A549 (cell line): ENCODE measurements at regions not wholly inside any gene's neighbourhood (a gene's known extent, or its start where the extent isn't known, plus 50 kb on each side); places are given as distances from the start of the nearest gene placed in this dataset.

ENCODE experiments used
- ATAC-seq, 2 experiments: fragments of 200-7000 bp in 1 of 2; fragments of >200 bp in 1 of 2; cut with Nextera tagmentation in 1 of 2; cut with Tn5 transposase in 1 of 2; 3 replicates each; pipeline versions ENCODE4 v1.8.0 to v1.9.1; 2018 to 2020; ENCODE audit warnings: mild to moderate bottlenecking in 1 of 2, moderate library complexity in 1 of 2
- CTCF ChIA-PET: fragments of 300-600 bp; sonication (Branson Sonifier 250); formaldehyde crosslinking; extraction: SDS; loops from one replicate; lab custom pipeline; 2021; ENCODE audit warnings: antibody characterized with exemption, inconsistent platforms; lab: Yijun Ruan, JAX
- POLR2A ChIA-PET: fragments of 350-600 bp; formaldehyde crosslinking; extraction: SDS; loops from one replicate; lab custom pipeline; 2021; ENCODE audit warnings: antibody characterized with exemption, inconsistent platforms; lab: Yijun Ruan, JAX
- DNase-seq, 2 experiments: peaks; one replicate each; pipeline versions ENCODE4 v3.0.0 to v3.0.0-alpha.2; 2011 to 2016; ENCODE audit warnings: low read depth in 1 of 2, low spot score in 1 of 2
- FAIRE-seq: peaks from 2 replicates; lab custom pipeline; 2011; peaks lifted over from hg19 to GRCh38; lab: Jason Lieb, UNC
- H3K27ac ChIP-seq, 2 experiments: fragments of >200 bp; sonication (Bioruptor Twin); formaldehyde crosslinking; 3 replicates each; pipeline ENCODE4 v1.5.1; 2016 to 2017
- H3K4me1 ChIP-seq: fragments of >200 bp; sonication (Bioruptor Twin); formaldehyde crosslinking; 3 replicates; pipeline ENCODE4 v1.6.1; 2016
- H3K4me2 ChIP-seq: fragments of >200 bp; sonication (Bioruptor Twin); formaldehyde crosslinking; 3 replicates; pipeline ENCODE4 v1.6.1; 2016
- H3K4me3 ChIP-seq: fragments of >200 bp; sonication (Bioruptor Twin); formaldehyde crosslinking; 3 replicates; pipeline ENCODE4 v1.5.1; 2016
- H3K9me3 ChIP-seq: fragments of >200 bp; sonication (Bioruptor Twin); formaldehyde crosslinking; 3 replicates; pipeline ENCODE4 v1.6.1; 2016
- ATOH8 ChIP-seq: fragments of 250-450 bp; sonication (Bioruptor Pico); IDR thresholded peaks from 2 replicates; pipeline ENCODE4 v1.5.0; 2020; ENCODE audit warnings: low read depth, mild to moderate bottlenecking, moderate library complexity
- CHD2 ChIP-seq: fragments of 150-350 bp; IDR thresholded peaks from 2 replicates; pipeline ENCODE4 v1.6.1; 2014; ENCODE audit warnings: low read length; ENCODE audit not compliant: partially characterized antibody
- CTCF ChIP-seq: fragments of >200 bp; sonication (Bioruptor Twin); formaldehyde crosslinking; IDR thresholded peaks from 3 replicates; pipeline ENCODE4 v1.5.1; 2016
- ELK1 ChIP-seq: fragments of 150-350 bp; IDR thresholded peaks from 2 replicates; pipeline ENCODE4 v1.6.1; 2014; ENCODE audit warnings: low read depth, mild to moderate bottlenecking, low read length
- EP300 ChIP-seq, 2 experiments: fragments of >200 bp; sonication (Bioruptor Twin); formaldehyde crosslinking; IDR thresholded peaks; 2 replicates in 1 of 2; 3 replicates in 1 of 2; pipeline ENCODE4 v1.6.1; 2016 to 2017
- ESRRA ChIP-seq: fragments of 150-350 bp; IDR thresholded peaks from 2 replicates; pipeline ENCODE4 v1.6.1; 2014; ENCODE audit warnings: mild to moderate bottlenecking, low read length, borderline replicate concordance
- FOXS1 ChIP-seq: fragments of 250-450 bp; sonication (Bioruptor Pico); IDR thresholded peaks from 2 replicates; pipeline ENCODE4 v1.5.0; 2020; ENCODE audit warnings: mild to moderate bottlenecking, moderate library complexity
- GATA3 ChIP-seq: IDR thresholded peaks from 2 replicates; pipeline ENCODE4 v1.6.1; 2012; ENCODE audit warnings: borderline replicate concordance
- HDAC2 ChIP-seq: fragments of 200-600 bp; sonication (generic); IDR thresholded peaks from 2 replicates; pipeline ENCODE4 v1.6.1; 2016
- HES2 ChIP-seq: fragments of >200 bp; sonication (Bioruptor Twin); formaldehyde crosslinking; IDR thresholded peaks from 2 replicates; pipeline ENCODE4 v1.6.1; 2016
- HEYL ChIP-seq: fragments of 250-450 bp; sonication (Bioruptor Pico); IDR thresholded peaks from 2 replicates; pipeline ENCODE4 v1.8.0; 2021; ENCODE audit warnings: mild to moderate bottlenecking, moderate library complexity
- HMGXB4 ChIP-seq: fragments of 250-450 bp; sonication (Bioruptor Pico); IDR thresholded peaks from 2 replicates; pipeline ENCODE4 v1.5.0; 2021; ENCODE audit warnings: mild to moderate bottlenecking, moderate library complexity, borderline replicate concordance
- HOXA7 ChIP-seq: fragments of 250-450 bp; sonication (Bioruptor Pico); IDR thresholded peaks from 2 replicates; pipeline ENCODE4 v1.5.0; 2020; ENCODE audit warnings: mild to moderate bottlenecking, moderate library complexity
- HOXB5 ChIP-seq: fragments of 250-450 bp; sonication (Bioruptor Pico); IDR thresholded peaks from 2 replicates; pipeline ENCODE4 v1.5.0; 2020; ENCODE audit warnings: mild to moderate bottlenecking, moderate library complexity
- JUNB ChIP-seq: fragments of >200 bp; sonication (Bioruptor Twin); formaldehyde crosslinking; IDR thresholded peaks from 2 replicates; pipeline ENCODE4 v1.6.1; 2016
- KDM1A ChIP-seq: fragments of 200-600 bp; sonication (generic); IDR thresholded peaks from 2 replicates; pipeline ENCODE4 v1.6.1; 2016; ENCODE audit warnings: low read depth, mild to moderate bottlenecking
- MAFK ChIP-seq: fragments of 450-650 bp; IDR thresholded peaks from 2 replicates; pipeline ENCODE4 v1.6.1; 2014; ENCODE audit not compliant: partially characterized antibody
- MAZ ChIP-seq: fragments of 150-350 bp; IDR thresholded peaks from 2 replicates; pipeline ENCODE4 v1.6.1; 2014; ENCODE audit warnings: antibody characterized with exemption, low read depth, low read length, borderline replicate concordance
- NFE2L2 ChIP-seq: fragments of 150-350 bp; conservative IDR thresholded peaks from 2 replicates; pipeline ENCODE4 v1.6.1; 2014; ENCODE audit warnings: low read length
- NPAS2 ChIP-seq: fragments of 250-450 bp; sonication (Bioruptor Pico); IDR thresholded peaks from 2 replicates; pipeline ENCODE4 v1.8.0; 2022; ENCODE audit warnings: mild to moderate bottlenecking, moderate library complexity, borderline replicate concordance
- NR3C1 ChIP-seq: fragments of >200 bp; sonication (Bioruptor Twin); formaldehyde crosslinking; IDR thresholded peaks from 3 replicates; pipeline ENCODE4 v1.6.1; 2017
- PBX3 ChIP-seq: IDR thresholded peaks from 2 replicates; pipeline ENCODE4 v1.6.1; 2012
- PHF8 ChIP-seq: fragments of 200-600 bp; sonication (generic); IDR thresholded peaks from 2 replicates; pipeline ENCODE4 v1.6.1; 2016; ENCODE audit warnings: low read depth, mild to moderate bottlenecking, antibody characterized with exemption, moderate library complexity, borderline replicate concordance
- RAD21 ChIP-seq, 2 experiments: fragments of >200 bp in 1 of 2; sonication (Bioruptor Twin) in 1 of 2; formaldehyde crosslinking in 1 of 2; IDR thresholded peaks in 1 of 2; conservative IDR thresholded peaks in 1 of 2; 2 replicates in 1 of 2; 3 replicates in 1 of 2; pipeline ENCODE4 v1.6.1; 2012 to 2018; ENCODE audit warnings: inconsistent platforms in 1 of 2
- RCOR1 ChIP-seq: fragments of 150-350 bp; IDR thresholded peaks from 2 replicates; pipeline ENCODE4 v1.6.1; 2014; ENCODE audit warnings: antibody characterized with exemption, low read length, low read depth
- RNF2 ChIP-seq: fragments of 200-600 bp; sonication (generic); IDR thresholded peaks from 2 replicates; pipeline ENCODE4 v1.6.1; 2016; ENCODE audit warnings: low read depth, mild to moderate bottlenecking, antibody characterized with exemption, moderate library complexity, borderline replicate concordance
- USF2 ChIP-seq: fragments of 450-650 bp; IDR thresholded peaks from 2 replicates; pipeline ENCODE4 v1.6.1; 2014; ENCODE audit warnings: antibody characterized with exemption
- WGBS: methylation state at CpG from one replicate; pipeline ENCODE4 v1.1.6; 2017; ENCODE audit errors: missing lambda C conversion rate; 5-methylcytosine and 5-hydroxymethylcytosine counted together

GRCh38 chr9:22742401-22742800 lies 295.8 kb downstream of the DMRTA1 start:
- DNase-seq (no peak), FAIRE-seq (no peak), ATAC-seq (no peak)
- Histone ChIP-seq H3K4me3 (no peak overlapping the region), H3K27ac (no peak overlapping the region), H3K9me3 (no peaks in the 10 kb centered on the region), H3K4me1 (no peaks in the 10 kb centered on the region), H3K4me2 (no peak overlapping the region)
- TF ChIP-seq NFE2L2 (no peak), ATOH8 (CRISPR knock-in tag) (no peak), RCOR1 (no peak), ESRRA (no peak), KDM1A (no peak), EP300 (IDR thresholded peaks at IDR 0.05) (no peak), NR3C1 (no peak), ELK1 (no peak), NPAS2 (CRISPR knock-in tag) (no peak), HES2 (no peak), CHD2 (no peak), PBX3 (no peak), HEYL (CRISPR knock-in tag) (no peak), HDAC2 (no peak)
- CTCF ChIA-PET = no interaction called here
- POLR2A ChIA-PET = no interaction called here

GRCh38 chr9:22773501-22774220 lies 327.0 kb downstream of the DMRTA1 start:
- Histone ChIP-seq H3K27ac (no peak overlapping the region), H3K4me3 (no peak overlapping the region), H3K4me1 (no peaks in the 10 kb centered on the region), H3K9me3 (no peaks in the 10 kb centered on the region), H3K4me2 (no peak overlapping the region)
- FAIRE-seq = no peak
- TF ChIP-seq HES2 = no peak
- TF ChIP-seq FOXS1 (CRISPR knock-in tag) = no peak
- no peak for TF ChIP-seq JUNB
- no peak for TF ChIP-seq USF2
- no peak for TF ChIP-seq GATA3
- TF ChIP-seq HOXB5 (CRISPR knock-in tag) = no peak
- DNase-seq = no peak
- ChIA-PET POLR2A (no interaction called here), CTCF (no interaction called here)
- no peak for ATAC-seq
- WGBS = 23% methylated on average over 3 of the region's 3 CpGs

GRCh38 chr9:22790329-22790728 lies 343.7 kb downstream of the DMRTA1 start:
- FAIRE-seq = no peak
- CTCF ChIA-PET = no interaction called here

More at GRCh38 chr9:22790329-22790728, 343.7 kb downstream of the DMRTA1 start:
- POLR2A ChIA-PET = no interaction called here
- Histone ChIP-seq H3K27ac (no peak overlapping the region), H3K4me3 (no peak overlapping the region), H3K4me1 (no peaks in the 10 kb centered on the region)
- ATAC-seq = no peak
- no peak for TF ChIP-seq MAZ
- TF ChIP-seq HMGXB4 (CRISPR knock-in tag) = no peak
- no peak for TF ChIP-seq RNF2
- TF ChIP-seq HOXA7 (CRISPR knock-in tag) = no peak
- TF ChIP-seq PHF8 = no peak
- TF ChIP-seq MAFK = no peak
- TF ChIP-seq CTCF = no peak
- TF ChIP-seq RAD21 (conservative IDR thresholded peaks at IDR 0.05 in 1 of 2, IDR thresholded peaks at IDR 0.05 in 1 of 2) = no peak
- TF ChIP-seq, all 56 proteins: peak for 0
- 3% methylated on average over 9 of the region's 9 CpGs for WGBS
- DNase-seq = no peak
- Histone ChIP-seq H3K4me2 (no peak overlapping the region), H3K9me3 (no peaks in the 10 kb centered on the region)
